22Rv1 (cell line): ENCODE measurements at regions not wholly inside any gene's neighbourhood (a gene's known extent, or its start where the extent isn't known, plus 50 kb on each side); places are given as distances from the start of the nearest gene placed in this dataset.

Experiments
- H3K27ac ChIP-seq: fragments of 450-650 bp; 2 replicates; pipeline ENCODE4 v1.5.1; 2017
- ZFX ChIP-seq: fragments of 450-650 bp; IDR thresholded peaks from 2 replicates; pipeline ENCODE4 v1.6.1; 2017; ENCODE audit warnings: antibody characterized with exemption, borderline replicate concordance
- TF ChIP-seq, protein P1 (sequence below): fragments of 450-650 bp; IDR thresholded peaks from 2 replicates; pipeline ENCODE4 v1.5.1; 2017; ENCODE audit warnings: mild to moderate bottlenecking

- H3K27ac ChIP-seq, result no peak overlapping the region
- no peak for TF ChIP-seq ZFX
- TF ChIP-seq, protein P1, sequence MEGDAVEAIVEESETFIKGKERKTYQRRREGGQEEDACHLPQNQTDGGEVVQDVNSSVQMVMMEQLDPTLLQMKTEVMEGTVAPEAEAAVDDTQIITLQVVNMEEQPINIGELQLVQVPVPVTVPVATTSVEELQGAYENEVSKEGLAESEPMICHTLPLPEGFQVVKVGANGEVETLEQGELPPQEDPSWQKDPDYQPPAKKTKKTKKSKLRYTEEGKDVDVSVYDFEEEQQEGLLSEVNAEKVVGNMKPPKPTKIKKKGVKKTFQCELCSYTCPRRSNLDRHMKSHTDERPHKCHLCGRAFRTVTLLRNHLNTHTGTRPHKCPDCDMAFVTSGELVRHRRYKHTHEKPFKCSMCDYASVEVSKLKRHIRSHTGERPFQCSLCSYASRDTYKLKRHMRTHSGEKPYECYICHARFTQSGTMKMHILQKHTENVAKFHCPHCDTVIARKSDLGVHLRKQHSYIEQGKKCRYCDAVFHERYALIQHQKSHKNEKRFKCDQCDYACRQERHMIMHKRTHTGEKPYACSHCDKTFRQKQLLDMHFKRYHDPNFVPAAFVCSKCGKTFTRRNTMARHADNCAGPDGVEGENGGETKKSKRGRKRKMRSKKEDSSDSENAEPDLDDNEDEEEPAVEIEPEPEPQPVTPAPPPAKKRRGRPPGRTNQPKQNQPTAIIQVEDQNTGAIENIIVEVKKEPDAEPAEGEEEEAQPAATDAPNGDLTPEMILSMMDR, result no peak
These were observed 791.0 kb upstream of the DIAPH2 start for GRCh38 chrX:95893636-95894035.

DNA sequence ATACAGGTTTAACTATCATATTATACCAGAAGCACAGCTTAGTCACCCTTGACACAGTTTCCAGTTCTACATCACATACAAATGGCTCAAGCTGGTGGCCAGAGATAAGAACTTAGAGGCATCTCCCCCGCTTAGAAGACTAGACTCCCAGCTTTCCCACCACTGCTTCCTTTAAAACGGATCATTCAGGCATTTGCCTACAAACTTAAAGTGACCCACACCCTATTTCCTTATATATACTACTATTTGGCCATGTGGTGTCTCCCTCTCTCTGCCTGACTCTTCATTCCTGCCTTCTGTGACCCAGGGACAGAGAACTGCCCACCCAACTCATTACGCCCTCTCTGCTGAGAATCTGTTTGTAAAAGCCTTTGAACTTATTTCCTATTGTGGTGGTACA, 781.2 kb upstream of the DIAPH2 start:
- H3K27ac ChIP-seq, result no peak overlapping the region
- TF ChIP-seq, protein P1, result no peak
- no peak for TF ChIP-seq ZFX

GRCh38 chrX:95903975-95904374, 780.7 kb upstream of the DIAPH2 start:
- TF ChIP-seq ZFX, result no peak
- TF ChIP-seq, protein P1, result no peak
- H3K27ac ChIP-seq, result no peak overlapping the region

GRCh38 chrX:95907081-95907480, 777.6 kb upstream of the DIAPH2 start:
- H3K27ac ChIP-seq, result no peak overlapping the region
- TF ChIP-seq ZFX, result no peak
- TF ChIP-seq, protein P1, result no peak

DNA sequence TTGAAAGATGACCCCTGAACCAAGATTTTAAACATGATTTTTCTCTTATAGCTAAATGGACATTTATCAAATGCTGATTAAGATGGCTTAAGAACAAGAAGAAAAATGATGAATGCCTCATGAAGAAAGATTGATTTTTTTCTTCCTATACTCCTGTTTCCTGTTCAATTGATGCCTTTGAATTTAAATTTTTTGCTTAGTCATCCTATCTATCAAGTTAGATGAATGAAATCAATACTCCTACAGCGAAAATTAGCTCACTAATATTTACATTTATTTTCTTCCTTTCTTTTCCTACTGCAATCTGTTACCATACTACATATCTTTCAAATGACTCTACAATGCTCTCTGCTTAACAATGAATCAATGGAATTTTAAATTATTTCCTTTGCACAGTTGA, 773.6 kb upstream of the DIAPH2 start:
- no peak overlapping the region for H3K27ac ChIP-seq
- no peak for TF ChIP-seq ZFX
- TF ChIP-seq, protein P1, result no peak

DNA sequence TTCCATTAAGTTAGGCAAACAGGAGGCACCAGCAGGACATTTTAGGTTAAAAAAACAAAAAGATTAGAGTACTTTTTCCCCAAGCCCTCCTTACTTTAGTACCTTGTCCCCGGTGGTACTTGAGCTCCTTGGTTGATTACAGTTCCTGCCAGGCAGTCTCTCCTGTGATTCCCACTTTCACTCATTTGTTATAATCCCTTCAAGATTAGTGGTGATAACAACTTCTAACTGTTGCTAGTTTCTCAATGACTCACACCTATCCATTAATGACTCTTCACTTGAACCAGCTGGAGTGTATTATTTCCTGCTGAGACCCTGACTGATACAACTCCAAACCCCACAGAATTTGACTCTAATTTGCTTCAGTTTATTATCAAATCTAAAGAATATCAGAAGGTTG, 765.0 kb upstream of the DIAPH2 start:
- H3K27ac ChIP-seq, result no peak overlapping the region

GRCh38 chrX:95945528-95945927, 739.1 kb upstream of the DIAPH2 start:
- TF ChIP-seq ZFX, result no peak
- no peak overlapping the region for H3K27ac ChIP-seq

More for the DNA sequence above, 765.0 kb upstream of the DIAPH2 start:
- TF ChIP-seq ZFX, result no peak
- TF ChIP-seq, protein P1, result no peak

GRCh38 chrX:95949588-95949987, 735.1 kb upstream of the DIAPH2 start:
- H3K27ac ChIP-seq, result no peak overlapping the region
- TF ChIP-seq ZFX, result no peak
- TF ChIP-seq, protein P1, result no peak
